ENCODE measurements at regions not wholly inside any gene's neighbourhood (a gene's known extent, or its start where the extent isn't known, plus 50 kb on each side); places are given as distances from the start of the nearest gene placed in this dataset.

GRCh38 chr1:72516264-72516663 is 233.9 kb upstream of the NEGR1 start:
- no peak for TF ChIP-seq EZH2 (IDR thresholded peaks at IDR 0.05; ENCODE audit: borderline replicate concordance, insufficient read depth, low read depth, low read length, poor library complexity, severe bottlenecking)
- no peak for TF ChIP-seq CTCF (IDR thresholded peaks at IDR 0.05)

All from B cell (primary cell).